ENCODE measurements at regions not wholly inside any gene's neighbourhood (a gene's known extent, or its start where the extent isn't known, plus 50 kb on each side); places are given as distances from the start of the nearest gene placed in this dataset.

GRCh38 chr10:9819756-9820494 lies 1197.7 kb upstream of the CELF2 start:
- TF ChIP-seq CTCF (IDR thresholded peaks at IDR 0.05; ENCODE audit: low read depth, low read length), result no peak
- H3K4me3 ChIP-seq (replicated peaks in 1 of 2; ENCODE audit: low read depth in 2 of 2, low read length in 2 of 2), result no peak overlapping the region
- no peak for DNase-seq (ENCODE audit: low read depth in 2 of 2)

GRCh38 chr10:9823268-9823930 lies 1194.3 kb upstream of the CELF2 start:
- DNase-seq (ENCODE audit: low read depth in 2 of 2), result peak in 1 of 2 donors; percentile 28
- TF ChIP-seq CTCF (IDR thresholded peaks at IDR 0.05; ENCODE audit: low read depth, low read length), result no peak
- H3K4me3 ChIP-seq (replicated peaks in 1 of 2; ENCODE audit: low read depth in 2 of 2, low read length in 2 of 2), result no peak overlapping the region

GRCh38 chr10:9824631-9825071 lies 1193.0 kb upstream of the CELF2 start:
- TF ChIP-seq CTCF (IDR thresholded peaks at IDR 0.05; ENCODE audit: low read depth, low read length), result no peak
- no peak overlapping the region for H3K4me3 ChIP-seq (replicated peaks in 1 of 2; ENCODE audit: low read depth in 2 of 2, low read length in 2 of 2)
- DNase-seq (ENCODE audit: low read depth in 2 of 2), result no peak

GRCh38 chr10:9825491-9826018 lies 1192.1 kb upstream of the CELF2 start:
- H3K4me3 ChIP-seq (replicated peaks in 1 of 2; ENCODE audit: low read depth in 2 of 2, low read length in 2 of 2), result no peak overlapping the region
- TF ChIP-seq CTCF (IDR thresholded peaks at IDR 0.05; ENCODE audit: low read depth, low read length), result no peak
- peak in 1 of 2 donors; percentile 37 for DNase-seq (ENCODE audit: low read depth in 2 of 2)

GRCh38 chr10:9828110-9828509 lies 1189.6 kb upstream of the CELF2 start:
- TF ChIP-seq CTCF (IDR thresholded peaks at IDR 0.05; ENCODE audit: low read depth, low read length), result no peak
- DNase-seq (ENCODE audit: low read depth in 2 of 2), result no peak
- no peak overlapping the region for H3K4me3 ChIP-seq (replicated peaks in 1 of 2; ENCODE audit: low read depth in 2 of 2, low read length in 2 of 2)

GRCh38 chr10:9833942-9834341 lies 1183.7 kb upstream of the CELF2 start:
- no peak for TF ChIP-seq CTCF (IDR thresholded peaks at IDR 0.05; ENCODE audit: low read depth, low read length)
- peak in 1 of 2 donors; percentile 13 for DNase-seq (ENCODE audit: low read depth in 2 of 2)
- no peak overlapping the region for H3K4me3 ChIP-seq (replicated peaks in 1 of 2; ENCODE audit: low read depth in 2 of 2, low read length in 2 of 2)
